K562 (cell line): ENCODE measurements at regions not wholly inside any gene's neighbourhood (a gene's known extent, or its start where the extent isn't known, plus 50 kb on each side); places are given as distances from the start of the nearest gene placed in this dataset.

ENCODE experiments used
- CTCF ChIP-seq, 3 experiments: IDR thresholded peaks in 2 of 3; conservative IDR thresholded peaks in 1 of 3; 2 replicates each; pipeline ENCODE4 v1.5.1; 2011 to 2012; ENCODE audit warnings: low read length in 3 of 3, mild to moderate bottlenecking in 3 of 3, control low read depth in 2 of 3, improper control_type of control experiment in 1 of 3, inconsistent platforms in 1 of 3, low read depth in 1 of 3, mixed read lengths in 1 of 3, moderate library complexity in 1 of 3; ENCODE audit not compliant: insufficient read depth in 2 of 3
- E2F8 ChIP-seq: fragments of 450-650 bp; IDR thresholded peaks from 2 replicates; pipeline ENCODE4 v1.7.1; 2018; ENCODE audit warnings: mild to moderate bottlenecking, low read depth; ENCODE audit not compliant: partially characterized antibody
- HDGF ChIP-seq: fragments of 450-650 bp; IDR thresholded peaks from 2 replicates; pipeline ENCODE4 v1.6.1; 2016
- MAFF ChIP-seq: IDR thresholded peaks from 2 replicates; pipeline ENCODE4 v1.6.1; 2012; ENCODE audit warnings: low read length, improper control_type of control experiment
- MAX ChIP-seq: sonication (generic); formaldehyde crosslinking; IDR thresholded peaks from 2 replicates; pipeline ENCODE4 v1.9.0; 2022; ENCODE audit warnings: mild to moderate bottlenecking, missing genetic modification reagents
- MCM2 ChIP-seq: fragments of 450-650 bp; IDR thresholded peaks from 2 replicates; pipeline ENCODE4 v1.6.1; 2017; ENCODE audit warnings: low read depth, mild to moderate bottlenecking
- PRDM10 ChIP-seq: fragments of 450-650 bp; IDR thresholded peaks from 2 replicates; pipeline ENCODE4 v1.6.1; 2018; ENCODE audit not compliant: partially characterized antibody
- SP1 ChIP-seq: sonication (generic); formaldehyde crosslinking; IDR thresholded peaks from 2 replicates; pipeline ENCODE4 v1.8.1; 2022; ENCODE audit warnings: mild to moderate bottlenecking, missing genetic modification reagents
- ZNF449 ChIP-seq: fragments of 250-450 bp; sonication (Bioruptor Pico); IDR thresholded peaks from 2 replicates; pipeline ENCODE4 v1.8.0; 2022; ENCODE audit warnings: moderate library complexity, mild to moderate bottlenecking, inconsistent platforms

- no peak for TF ChIP-seq MAX
- TF ChIP-seq MAFF = no peak
- no peak for TF ChIP-seq SP1
- no peak for TF ChIP-seq MCM2
- TF ChIP-seq HDGF = no peak
- no peak for TF ChIP-seq CTCF (IDR thresholded peaks at IDR 0.05 in 2 of 3, conservative IDR thresholded peaks at IDR 0.05 in 1 of 3; ENCODE audit: insufficient read depth in 2 of 3, low read depth in 1 of 3, low read length in 3 of 3)
- no peak for TF ChIP-seq PRDM10
- no peak for TF ChIP-seq E2F8
- no peak for TF ChIP-seq ZNF449 (CRISPR knock-in tag)
Observed at GRCh38 chr3:115398506-115398905, 224.8 kb upstream of the GAP43 start.
